ENCODE measurements at regions not wholly inside any gene's neighbourhood (a gene's known extent, or its start where the extent isn't known, plus 50 kb on each side); places are given as distances from the start of the nearest gene placed in this dataset.

DNA sequence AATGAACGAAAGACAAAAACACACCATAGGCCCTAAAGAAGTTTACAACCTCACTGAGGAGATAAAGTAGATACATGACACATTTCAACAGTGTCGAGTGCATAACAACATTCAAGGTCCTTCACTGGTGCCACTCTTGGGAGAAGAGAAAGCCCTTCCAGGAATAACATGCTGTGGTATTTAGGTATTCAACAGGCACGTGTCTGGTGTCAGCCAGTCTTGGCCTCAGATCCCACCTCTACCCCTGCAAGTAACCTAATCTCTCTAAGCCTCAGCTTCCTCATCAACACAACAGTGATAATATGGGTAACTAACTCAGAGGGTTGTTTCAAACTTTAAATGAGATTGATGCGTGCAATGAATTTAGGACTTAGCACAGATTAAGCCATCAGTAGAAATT lies 235.0 kb upstream of the ZC3H12C start:
- TF ChIP-seq PKNOX1 (IDR thresholded peaks at IDR 0.05) (no peak), ELF4 (IDR thresholded peaks at IDR 0.05) (no peak), TARDBP (IDR thresholded peaks at IDR 0.05) (no peak), ZNF384 (IDR thresholded peaks at IDR 0.05) (no peak), SP1 (IDR thresholded peaks at IDR 0.05) (no peak), FOXM1 (IDR thresholded peaks at IDR 0.05; ENCODE audit: borderline replicate concordance) (no peak), NFRKB (IDR thresholded peaks at IDR 0.05) (no peak), FOXK2 (IDR thresholded peaks at IDR 0.05) (no peak), FOXA1 (IDR thresholded peaks at IDR 0.05) (no peak), SUZ12 (IDR thresholded peaks at IDR 0.05) (no peak), BHLHE40 (IDR thresholded peaks at IDR 0.05; ENCODE audit: borderline replicate concordance) (no peak), CTBP1 (IDR thresholded peaks at IDR 0.05; ENCODE audit: borderline replicate concordance) (no peak), LEF1 (IDR thresholded peaks at IDR 0.05; ENCODE audit: borderline replicate concordance) (no peak)
